Activated naive CD8-positive, alpha-beta T cell treated with anti-CD3 and anti-CD28 coated beads, Interleukin-2, amount 10 ng/mL, durations not matched to agents 7 days and 5 days (primary cell): ENCODE measurements at regions not wholly inside any gene's neighbourhood (a gene's known extent, or its start where the extent isn't known, plus 50 kb on each side); places are given as distances from the start of the nearest gene placed in this dataset.
A peak's percentile ranks its signal among the peaks of the same experiment; 100 is the strongest.

Experiments
- ATAC-seq: fragments of 150-1000 bp; cut with Tn5 transposase; one replicate; pipeline ENCODE4 v1.10.0; 2021; ENCODE audit warnings: low read depth, moderate library complexity
- POLR2A ChIA-PET: fragments of 350-600 bp; sonication (Branson Sonifier 250); formaldehyde crosslinking; loops from one replicate; lab custom pipeline; 2021; ENCODE audit warnings: antibody characterized with exemption; lab: Charles Lee
- DNase-seq: peaks from one replicate; pipeline ENCODE4 v3.0.0; 2021
- H3K27ac Mint-ChIP-seq: one replicate; pipeline ENCODE4 v1.8.0; 2022; ENCODE audit warnings: mild to moderate bottlenecking, mixed read lengths
- H3K27me3 Mint-ChIP-seq: one replicate; pipeline ENCODE4 v1.8.0; 2022; ENCODE audit warnings: mild to moderate bottlenecking, moderate library complexity, mixed read lengths
- H3K36me3 Mint-ChIP-seq: one replicate; pipeline ENCODE4 v1.8.0; 2021; ENCODE audit warnings: mild to moderate bottlenecking, mixed read lengths
- H3K4me1 Mint-ChIP-seq: one replicate; pipeline ENCODE4 v1.8.0; 2021; ENCODE audit warnings: mixed read lengths
- H3K4me3 Mint-ChIP-seq: one replicate; pipeline ENCODE4 v1.8.0; 2022; ENCODE audit warnings: mild to moderate bottlenecking, moderate library complexity, mixed read lengths
- H3K9me3 Mint-ChIP-seq: one replicate; pipeline ENCODE4 v1.8.0; 2021; ENCODE audit warnings: mixed read lengths

- H3K36me3 Mint-ChIP-seq = no peaks in the 10 kb centered on the region
- no peaks in the 10 kb centered on the region for H3K27me3 Mint-ChIP-seq
- no peak for ATAC-seq
- POLR2A ChIA-PET = no interaction called here
- no peak for DNase-seq
- no peaks in the 10 kb centered on the region for H3K9me3 Mint-ChIP-seq
- peak overlapping the region; percentile 60 for H3K27ac Mint-ChIP-seq
- H3K4me1 Mint-ChIP-seq = peaks cover 24% of the 10 kb centered on the region
- no peak overlapping the region for H3K4me3 Mint-ChIP-seq
Observed at GRCh38 chr17:83195330-83196023, 116.1 kb downstream of the METRNL start.

GRCh38 chr17:83196024-83196365, 116.6 kb downstream of the METRNL start:
- DNase-seq (peak; percentile 31), ATAC-seq (no peak)
- H3K36me3 Mint-ChIP-seq = no peaks in the 10 kb centered on the region
- peaks cover 29% of the 10 kb centered on the region for H3K4me1 Mint-ChIP-seq
- no peaks in the 10 kb centered on the region for H3K9me3 Mint-ChIP-seq
- no peak overlapping the region for H3K4me3 Mint-ChIP-seq
- no peak overlapping the region for H3K27ac Mint-ChIP-seq
- POLR2A ChIA-PET = no interaction called here
- H3K27me3 Mint-ChIP-seq = no peaks in the 10 kb centered on the region

GRCh38 chr17:83196366-83196765, 117.0 kb downstream of the METRNL start:
- POLR2A ChIA-PET = no interaction called here
- Mint-ChIP-seq H3K27ac (no peak overlapping the region), H3K9me3 (no peaks in the 10 kb centered on the region), H3K4me1 (peaks cover 32% of the 10 kb centered on the region), H3K27me3 (no peaks in the 10 kb centered on the region), H3K36me3 (no peaks in the 10 kb centered on the region), H3K4me3 (no peak overlapping the region)
- peak; percentile 29 for DNase-seq
- no peak for ATAC-seq

GRCh38 chr17:83196973-83197880, 117.8 kb downstream of the METRNL start:
- ATAC-seq (no peak), DNase-seq (peak; percentile 19)
- peak overlapping the region; percentile 45 for H3K4me3 Mint-ChIP-seq
- H3K4me1 Mint-ChIP-seq = peaks cover 40% of the 10 kb centered on the region
- H3K27ac Mint-ChIP-seq = no peak overlapping the region
- H3K36me3 Mint-ChIP-seq = no peaks in the 10 kb centered on the region
- no peaks in the 10 kb centered on the region for H3K27me3 Mint-ChIP-seq
- no peaks in the 10 kb centered on the region for H3K9me3 Mint-ChIP-seq
- POLR2A ChIA-PET = no interaction called here

GRCh38 chr17:83198366-83199341, 119.2 kb downstream of the METRNL start:
- Mint-ChIP-seq H3K4me1 (peaks cover 40% of the 10 kb centered on the region), H3K9me3 (no peaks in the 10 kb centered on the region), H3K27ac (peak overlapping the region; percentile 97), H3K36me3 (no peaks in the 10 kb centered on the region), H3K4me3 (peak overlapping the region; percentile 86), H3K27me3 (no peaks in the 10 kb centered on the region)
- POLR2A ChIA-PET = interaction anchor here (0.6 to 3.5 kb wide), 5 partner anchors 119 to 341 kb away, joined by 3 to 11 read pairs (median 5); partner anchors contain the start of gene METRNL
- ATAC-seq (peak; percentile 7), DNase-seq (no peak)

GRCh38 chr17:83199500-83200201, 120.2 kb downstream of the METRNL start:
- H3K36me3 Mint-ChIP-seq = no peaks in the 10 kb centered on the region
- ATAC-seq (peak; percentile 46), DNase-seq (peak; percentile 73)
- H3K27me3 Mint-ChIP-seq = no peaks in the 10 kb centered on the region
- POLR2A ChIA-PET = interaction anchor here (0.6 to 3.5 kb wide), 10 partner anchors 74 to 424 kb away, joined by 3 to 11 read pairs (median 4); partner anchors contain the start of gene METRNL
- H3K4me1 Mint-ChIP-seq = peaks cover 39% of the 10 kb centered on the region
- peak overlapping the region; percentile 86 for H3K4me3 Mint-ChIP-seq
- peak overlapping the region; percentile 97 for H3K27ac Mint-ChIP-seq
- no peaks in the 10 kb centered on the region for H3K9me3 Mint-ChIP-seq

GRCh38 chr17:83200231-83200699, 120.9 kb downstream of the METRNL start:
- peak overlapping the region; percentile 97 for H3K27ac Mint-ChIP-seq
- POLR2A ChIA-PET = interaction anchor here (0.8 to 3.5 kb wide), 11 partner anchors 74 to 424 kb away, joined by 3 to 11 read pairs (median 4); partner anchors contain the start of gene METRNL

GRCh38 chr17:83200751-83201150, 121.3 kb downstream of the METRNL start:
- Mint-ChIP-seq H3K4me1 (peaks cover 40% of the 10 kb centered on the region), H3K27me3 (no peaks in the 10 kb centered on the region), H3K27ac (peak overlapping the region; percentile 97), H3K4me3 (peak overlapping the region; percentile 86), H3K9me3 (no peaks in the 10 kb centered on the region), H3K36me3 (no peaks in the 10 kb centered on the region)
- DNase-seq (peak; percentile 48), ATAC-seq (no peak)
- POLR2A ChIA-PET = interaction anchor here (0.8 to 3.5 kb wide), 9 partner anchors 75 to 425 kb away, joined by 3 to 11 read pairs (median 4); no protein-coding TSS in a partner anchor

More at GRCh38 chr17:83200231-83200699, 120.9 kb downstream of the METRNL start:
- no peaks in the 10 kb centered on the region for H3K36me3 Mint-ChIP-seq
- H3K27me3 Mint-ChIP-seq = no peaks in the 10 kb centered on the region
- peak overlapping the region; percentile 86 for H3K4me3 Mint-ChIP-seq
- peaks cover 40% of the 10 kb centered on the region for H3K4me1 Mint-ChIP-seq
- ATAC-seq = peak; percentile 65
- no peaks in the 10 kb centered on the region for H3K9me3 Mint-ChIP-seq
- peak; percentile 76 for DNase-seq

GRCh38 chr17:83201206-83202001, 122.0 kb downstream of the METRNL start:
- POLR2A ChIA-PET = interaction anchor here (0.8 to 3.5 kb wide), 8 partner anchors 75 to 425 kb away, joined by 3 to 11 read pairs (median 4); no protein-coding TSS in a partner anchor
- Mint-ChIP-seq H3K4me3 (peak overlapping the region; percentile 86), H3K4me1 (peaks cover 43% of the 10 kb centered on the region), H3K27me3 (no peaks in the 10 kb centered on the region), H3K27ac (peak overlapping the region; percentile 97), H3K36me3 (no peaks in the 10 kb centered on the region), H3K9me3 (no peaks in the 10 kb centered on the region)
- DNase-seq = no peak
- no peak for ATAC-seq

GRCh38 chr17:83202002-83203000, 122.9 kb downstream of the METRNL start:
- peak; percentile 32 for DNase-seq
- Mint-ChIP-seq H3K4me3 (no peak overlapping the region), H3K27ac (peak overlapping the region; percentile 33), H3K9me3 (no peaks in the 10 kb centered on the region), H3K36me3 (no peaks in the 10 kb centered on the region), H3K4me1 (peaks cover 44% of the 10 kb centered on the region), H3K27me3 (no peaks in the 10 kb centered on the region)
- POLR2A ChIA-PET = no interaction called here
- no peak for ATAC-seq
